UCSD-AML1 (cell line): ENCODE measurements at regions not wholly inside any gene's neighbourhood (a gene's known extent, or its start where the extent isn't known, plus 50 kb on each side); places are given as distances from the start of the nearest gene placed in this dataset.
"Not testable (repeated sequence)": the region's sequence is repeated elsewhere in the genome, so short reads cannot be mapped to it uniquely, and the experiment has no call there.

Experiments used
- DNase-seq: peaks from one replicate; lab custom pipeline; 2025; ENCODE audit not compliant: unreplicated experiment; lab: John Stamatoyannopoulos, UW

- no peak for DNase-seq
These were observed 490.9 kb downstream of the NFIB start for GRCh38 chr9:13823026-13823425.

- no peak for DNase-seq
These were observed 496.1 kb downstream of the NFIB start for GRCh38 chr9:13817754-13818278.

GRCh38 chr9:13816837-13817236 lies 497.1 kb downstream of the NFIB start:
- DNase-seq, result no peak

- DNase-seq, result no peak
These were observed 499.1 kb downstream of the NFIB start for GRCh38 chr9:13814647-13815400.

- DNase-seq, result no peak
These were observed 502.1 kb downstream of the NFIB start for GRCh38 chr9:13811876-13812275.

GRCh38 chr9:13810510-13810909 lies 503.4 kb downstream of the NFIB start:
- no peak for DNase-seq

GRCh38 chr9:13809401-13809800 lies 504.5 kb downstream of the NFIB start:
- DNase-seq, result no peak

- DNase-seq, result no peak
These were observed 506.8 kb downstream of the NFIB start for GRCh38 chr9:13807118-13807517.

- DNase-seq, result no peak
These were observed 507.2 kb downstream of the NFIB start for GRCh38 chr9:13806714-13807113.

GRCh38 chr9:13805546-13805945 lies 508.4 kb downstream of the NFIB start:
- DNase-seq, result no peak

GRCh38 chr9:13804532-13804931 lies 509.4 kb downstream of the NFIB start:
- no peak for DNase-seq

- DNase-seq, result no peak
These were observed 513.2 kb downstream of the NFIB start for GRCh38 chr9:13800776-13801175.

- DNase-seq, result not testable (repeated sequence)
These were observed 516.2 kb downstream of the NFIB start for GRCh38 chr9:13797701-13798100.

GRCh38 chr9:13791816-13792215 lies 512.3 kb upstream of the MPDZ start:
- no peak for DNase-seq

- no peak for DNase-seq
These were observed 510.6 kb upstream of the MPDZ start for GRCh38 chr9:13790055-13790454.

- DNase-seq, result no peak
These were observed 507.8 kb upstream of the MPDZ start for GRCh38 chr9:13787234-13787833.

GRCh38 chr9:13786711-13787110 lies 507.2 kb upstream of the MPDZ start:
- DNase-seq, result no peak

GRCh38 chr9:13786131-13786530 lies 506.6 kb upstream of the MPDZ start:
- no peak for DNase-seq

- DNase-seq, result no peak
These were observed 499.6 kb upstream of the MPDZ start for GRCh38 chr9:13779106-13779505.

- no peak for DNase-seq
These were observed 499.1 kb upstream of the MPDZ start for GRCh38 chr9:13778631-13779030.

GRCh38 chr9:13770956-13771355 lies 491.5 kb upstream of the MPDZ start:
- DNase-seq, result no peak

- DNase-seq, result no peak
These were observed 490.1 kb upstream of the MPDZ start for GRCh38 chr9:13769641-13770040.

GRCh38 chr9:13769006-13769405 lies 489.5 kb upstream of the MPDZ start:
- no peak for DNase-seq
